ENCODE measurements at regions not wholly inside any gene's neighbourhood (a gene's known extent, or its start where the extent isn't known, plus 50 kb on each side); places are given as distances from the start of the nearest gene placed in this dataset.
"Not testable (repeated sequence)": the region's sequence is repeated elsewhere in the genome, so short reads cannot be mapped to it uniquely, and the experiment has no call there.

GRCh38 chr1:149695066-149695465 lies 87.4 kb upstream of the FCGR1A start:
- CTCF ChIA-PET; H3K36me3 ChIP-seq (ENCODE audit: control insufficient read depth in 2 of 2, extremely low read depth in 1 of 2, insufficient read depth in 1 of 2, low read length in 1 of 2); POLR2A ChIA-PET; H3K27me3 Mint-ChIP-seq; H3K9me3 Mint-ChIP-seq; H3K9me3 ChIP-seq; H3K36me3 Mint-ChIP-seq; H3K27me3 ChIP-seq (replicated peaks in 1 of 2; ENCODE audit: control insufficient read depth in 2 of 2, extremely low read depth in 1 of 2, insufficient read depth in 2 of 2, low read length in 1 of 2); H3K27ac ChIP-seq (ENCODE audit: low read length); H3K4me3 ChIP-seq (ENCODE audit: control insufficient read depth in 1 of 2, extremely low read depth in 1 of 2, low read length in 1 of 2): not testable (repeated sequence)
- Mint-ChIP-seq H3K4me3 (peak overlapping the region in 2 of 3 donors; percentile 6 to 35), H3K4me1 (peaks cover 4 to 13% (median 12%) of the 10 kb centered on the region in 3 donors), H3K27ac (peak overlapping the region; percentile 61 to 70)
- peaks cover 3 to 15% of the 10 kb centered on the region in 2 experiments for H3K4me1 ChIP-seq (ENCODE audit: control insufficient read depth in 1 of 2, extremely low read depth in 1 of 2, insufficient read depth in 2 of 2, low read length in 2 of 2)
- DNase-seq (peak in 1 of 35 experiments; percentile 12), ATAC-seq (replicated peaks in 1 of 4) (peak in 2 of 4 experiments; percentile 55 to 66)
- no CpG with 5 or more reads among the region's 3 CpGs for WGBS (ENCODE audit: insufficient coverage)

- H3K27ac ChIP-seq (ENCODE audit: low read length); H3K9me3 Mint-ChIP-seq; H3K27me3 Mint-ChIP-seq; H3K4me3 ChIP-seq (ENCODE audit: control insufficient read depth in 1 of 2, extremely low read depth in 1 of 2, low read length in 1 of 2); H3K36me3 Mint-ChIP-seq; CTCF ChIA-PET; H3K4me1 Mint-ChIP-seq; DNase-seq; ATAC-seq (replicated peaks in 1 of 4); H3K27me3 ChIP-seq (replicated peaks in 1 of 2; ENCODE audit: control insufficient read depth in 2 of 2, extremely low read depth in 1 of 2, insufficient read depth in 2 of 2, low read length in 1 of 2); POLR2A ChIA-PET; H3K36me3 ChIP-seq (ENCODE audit: control insufficient read depth in 2 of 2, extremely low read depth in 1 of 2, insufficient read depth in 1 of 2, low read length in 1 of 2); H3K27ac Mint-ChIP-seq; H3K9me3 ChIP-seq; H3K4me1 ChIP-seq (ENCODE audit: control insufficient read depth in 1 of 2, extremely low read depth in 1 of 2, insufficient read depth in 2 of 2, low read length in 2 of 2): not testable (repeated sequence)
- WGBS (ENCODE audit: insufficient coverage): no CpG with 5 or more reads among the region's 24 CpGs
- peak overlapping the region in 1 of 3 donors; percentile 50 for H3K4me3 Mint-ChIP-seq
Measured at GRCh38 chr1:149700220-149700619, 82.3 kb upstream of the FCGR1A start.

- H3K9me3 Mint-ChIP-seq: not testable (repeated sequence)
Measured at GRCh38 chr1:149700677-149701567, 81.6 kb upstream of the FCGR1A start.

GRCh38 chr1:149708192-149708853 lies 74.2 kb upstream of the FCGR1A start:
- H3K4me1 Mint-ChIP-seq; H3K36me3 ChIP-seq (ENCODE audit: control insufficient read depth in 2 of 2, extremely low read depth in 1 of 2, insufficient read depth in 1 of 2, low read length in 1 of 2); H3K4me3 ChIP-seq (ENCODE audit: control insufficient read depth in 1 of 2, extremely low read depth in 1 of 2, low read length in 1 of 2); H3K27ac ChIP-seq (ENCODE audit: low read length); CTCF ChIA-PET; H3K9me3 Mint-ChIP-seq; H3K36me3 Mint-ChIP-seq; H3K27me3 ChIP-seq (replicated peaks in 1 of 2; ENCODE audit: control insufficient read depth in 2 of 2, extremely low read depth in 1 of 2, insufficient read depth in 2 of 2, low read length in 1 of 2); H3K27me3 Mint-ChIP-seq; H3K9me3 ChIP-seq; H3K4me1 ChIP-seq (ENCODE audit: control insufficient read depth in 1 of 2, extremely low read depth in 1 of 2, insufficient read depth in 2 of 2, low read length in 2 of 2): not testable (repeated sequence)
- POLR2A ChIA-PET: interaction anchor here in 1 of 2 donors (0.6 kb wide), 1 partner anchor 527 kb away, joined by 3 read pairs; no protein-coding TSS in a partner anchor
- peak overlapping the region; percentile 85 to 93 for H3K27ac Mint-ChIP-seq
- peak in 32 of 35 experiments; percentile 23 to 76 (median 52) for DNase-seq
- WGBS (ENCODE audit: insufficient coverage): no CpG with 5 or more reads among the region's 22 CpGs
- ATAC-seq (replicated peaks in 1 of 4): peak in 3 of 4 experiments; percentile 79 to 84 (median 83)
- peak overlapping the region in 2 of 3 donors; percentile 69 to 71 for H3K4me3 Mint-ChIP-seq

More at GRCh38 chr1:149700677-149701567, 81.6 kb upstream of the FCGR1A start:
- H3K4me3 ChIP-seq (ENCODE audit: control insufficient read depth in 1 of 2, extremely low read depth in 1 of 2, low read length in 1 of 2); H3K27me3 ChIP-seq (replicated peaks in 1 of 2; ENCODE audit: control insufficient read depth in 2 of 2, extremely low read depth in 1 of 2, insufficient read depth in 2 of 2, low read length in 1 of 2); DNase-seq; H3K27me3 Mint-ChIP-seq; H3K36me3 ChIP-seq (ENCODE audit: control insufficient read depth in 2 of 2, extremely low read depth in 1 of 2, insufficient read depth in 1 of 2, low read length in 1 of 2); H3K9me3 ChIP-seq; H3K36me3 Mint-ChIP-seq; H3K27ac Mint-ChIP-seq; H3K4me1 Mint-ChIP-seq; H3K4me3 Mint-ChIP-seq; H3K4me1 ChIP-seq (ENCODE audit: control insufficient read depth in 1 of 2, extremely low read depth in 1 of 2, insufficient read depth in 2 of 2, low read length in 2 of 2); CTCF ChIA-PET; POLR2A ChIA-PET; H3K27ac ChIP-seq (ENCODE audit: low read length): not testable (repeated sequence)
- peak; percentile 68 to 86 (median 74) for ATAC-seq (replicated peaks in 1 of 4)
- WGBS (ENCODE audit: insufficient coverage): no CpG with 5 or more reads among the region's 58 CpGs

- H3K4me1 Mint-ChIP-seq; DNase-seq; H3K27me3 ChIP-seq (replicated peaks in 1 of 2; ENCODE audit: control insufficient read depth in 2 of 2, extremely low read depth in 1 of 2, insufficient read depth in 2 of 2, low read length in 1 of 2); H3K27ac ChIP-seq (ENCODE audit: low read length); H3K36me3 ChIP-seq (ENCODE audit: control insufficient read depth in 2 of 2, extremely low read depth in 1 of 2, insufficient read depth in 1 of 2, low read length in 1 of 2); H3K4me3 Mint-ChIP-seq; H3K36me3 Mint-ChIP-seq; H3K9me3 Mint-ChIP-seq; H3K4me3 ChIP-seq (ENCODE audit: control insufficient read depth in 1 of 2, extremely low read depth in 1 of 2, low read length in 1 of 2); H3K9me3 ChIP-seq; H3K27me3 Mint-ChIP-seq; CTCF ChIA-PET; POLR2A ChIA-PET; H3K4me1 ChIP-seq (ENCODE audit: control insufficient read depth in 1 of 2, extremely low read depth in 1 of 2, insufficient read depth in 2 of 2, low read length in 2 of 2); H3K27ac Mint-ChIP-seq: not testable (repeated sequence)
- peak in 1 of 4 experiments; percentile 54 for ATAC-seq (replicated peaks in 1 of 4)
- no CpG with 5 or more reads among the region's 12 CpGs for WGBS (ENCODE audit: insufficient coverage)
Measured at GRCh38 chr1:149711651-149712050, 70.8 kb upstream of the FCGR1A start.

GRCh38 chr1:149712154-149712927 lies 70.2 kb upstream of the FCGR1A start:
- H3K27ac Mint-ChIP-seq; H3K4me3 Mint-ChIP-seq; H3K27ac ChIP-seq (ENCODE audit: low read length); H3K4me1 ChIP-seq (ENCODE audit: control insufficient read depth in 1 of 2, extremely low read depth in 1 of 2, insufficient read depth in 2 of 2, low read length in 2 of 2); H3K27me3 ChIP-seq (replicated peaks in 1 of 2; ENCODE audit: control insufficient read depth in 2 of 2, extremely low read depth in 1 of 2, insufficient read depth in 2 of 2, low read length in 1 of 2); CTCF ChIA-PET; H3K4me1 Mint-ChIP-seq; H3K36me3 ChIP-seq (ENCODE audit: control insufficient read depth in 2 of 2, extremely low read depth in 1 of 2, insufficient read depth in 1 of 2, low read length in 1 of 2); H3K9me3 ChIP-seq; H3K9me3 Mint-ChIP-seq; H3K36me3 Mint-ChIP-seq; H3K27me3 Mint-ChIP-seq; ATAC-seq (replicated peaks in 1 of 4); H3K4me3 ChIP-seq (ENCODE audit: control insufficient read depth in 1 of 2, extremely low read depth in 1 of 2, low read length in 1 of 2); POLR2A ChIA-PET: not testable (repeated sequence)
- peak in 7 of 35 experiments; percentile 7 to 29 (median 16) for DNase-seq
- WGBS (ENCODE audit: insufficient coverage): no CpG with 5 or more reads among the region's 30 CpGs

Data from T-cell (primary cell).